Mammary epithelial cell (primary cell): ENCODE measurements at regions not wholly inside any gene's neighbourhood (a gene's known extent, or its start where the extent isn't known, plus 50 kb on each side); places are given as distances from the start of the nearest gene placed in this dataset.

Experiments
- CTCF ChIP-seq, 2 donors: IDR thresholded peaks in 1 of 2; conservative IDR thresholded peaks in 1 of 2; 2 replicates each; pipeline ENCODE4 v1.5.1; 2011 to 2012; ENCODE audit warnings: inconsistent platforms in 2 of 2, low read length in 2 of 2, mild to moderate bottlenecking in 2 of 2, control low read depth in 1 of 2, low read depth in 1 of 2; ENCODE audit not compliant: insufficient read depth in 1 of 2; ENCODE audit errors: extremely low read depth in 1 of 2
- EZH2 ChIP-seq: IDR thresholded peaks from 2 replicates; pipeline ENCODE4 v1.6.1; 2012; ENCODE audit warnings: low read length, inconsistent platforms, borderline replicate concordance

DNA sequence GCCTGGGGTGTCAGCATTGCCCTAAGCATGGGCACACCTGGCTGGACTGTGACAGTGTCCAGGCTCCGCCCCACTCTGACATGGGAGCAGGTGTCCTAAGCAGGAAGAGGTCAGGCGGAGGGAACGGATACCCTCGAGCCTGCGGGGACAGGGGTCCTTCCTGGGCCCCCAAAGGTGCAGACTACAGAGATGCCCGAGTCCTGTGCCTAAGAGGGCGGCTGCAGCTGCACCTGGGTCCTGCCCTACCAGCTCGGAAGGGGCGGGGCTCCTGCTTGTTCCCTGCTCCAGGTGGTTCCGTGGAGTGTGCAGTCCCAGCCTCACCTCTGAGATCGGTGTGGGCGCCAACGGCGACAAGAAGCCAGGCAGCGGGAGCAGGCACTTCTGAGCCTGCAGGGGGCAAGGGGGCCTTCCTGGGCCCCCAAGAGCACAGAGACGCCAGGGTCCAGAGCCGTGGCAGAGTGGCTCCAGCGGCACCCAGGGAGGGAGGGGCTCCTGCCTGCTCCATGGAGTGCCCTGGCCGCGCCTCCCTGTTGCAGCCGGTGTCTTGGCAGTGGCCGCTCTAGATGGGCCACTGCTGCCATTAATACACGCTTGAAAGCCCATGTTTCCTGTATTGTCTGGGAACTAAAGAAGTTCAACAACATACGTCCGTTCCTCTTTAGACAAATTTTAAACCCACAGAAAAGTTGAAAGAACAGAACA is 64.5 kb upstream of the CACNA2D1 start:
- TF ChIP-seq CTCF (conservative IDR thresholded peaks at IDR 0.05 in 1 of 2, IDR thresholded peaks at IDR 0.05 in 1 of 2; ENCODE audit: extremely low read depth in 1 of 2, insufficient read depth in 1 of 2, low read depth in 1 of 2, low read length in 2 of 2) = no peak
- TF ChIP-seq EZH2 = no peak
